ENCODE measurements at regions not wholly inside any gene's neighbourhood (a gene's known extent, or its start where the extent isn't known, plus 50 kb on each side); places are given as distances from the start of the nearest gene placed in this dataset.
"Not testable (repeated sequence)": the region's sequence is repeated elsewhere in the genome, so short reads cannot be mapped to it uniquely, and the experiment has no call there.

DNA sequence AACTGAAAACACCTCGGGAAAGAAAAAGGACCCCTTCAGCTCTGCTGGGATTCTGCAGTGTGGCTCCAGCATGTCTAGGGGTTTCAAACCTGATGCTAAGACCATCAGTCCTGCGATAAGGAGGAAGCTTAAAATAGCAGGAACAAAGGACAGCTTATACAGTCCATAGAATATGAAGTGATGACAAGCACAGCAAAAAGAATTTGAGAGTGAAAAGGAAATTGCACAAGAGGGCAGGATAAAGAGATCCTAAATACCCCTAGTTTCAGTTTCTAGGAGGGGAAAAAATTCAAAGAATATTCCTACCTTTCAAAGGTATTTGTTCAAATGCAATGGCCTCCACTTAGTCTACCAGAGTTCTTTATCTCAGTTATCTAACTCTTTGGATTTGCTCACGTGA is 171.4 kb downstream of the TGFB2 start:
- no peak overlapping the region for H3K4me3 ChIP-seq (ENCODE audit: low read depth, low read length)
- DNase-seq (ENCODE audit: low read depth) = no peak
- TF ChIP-seq, protein P1, sequence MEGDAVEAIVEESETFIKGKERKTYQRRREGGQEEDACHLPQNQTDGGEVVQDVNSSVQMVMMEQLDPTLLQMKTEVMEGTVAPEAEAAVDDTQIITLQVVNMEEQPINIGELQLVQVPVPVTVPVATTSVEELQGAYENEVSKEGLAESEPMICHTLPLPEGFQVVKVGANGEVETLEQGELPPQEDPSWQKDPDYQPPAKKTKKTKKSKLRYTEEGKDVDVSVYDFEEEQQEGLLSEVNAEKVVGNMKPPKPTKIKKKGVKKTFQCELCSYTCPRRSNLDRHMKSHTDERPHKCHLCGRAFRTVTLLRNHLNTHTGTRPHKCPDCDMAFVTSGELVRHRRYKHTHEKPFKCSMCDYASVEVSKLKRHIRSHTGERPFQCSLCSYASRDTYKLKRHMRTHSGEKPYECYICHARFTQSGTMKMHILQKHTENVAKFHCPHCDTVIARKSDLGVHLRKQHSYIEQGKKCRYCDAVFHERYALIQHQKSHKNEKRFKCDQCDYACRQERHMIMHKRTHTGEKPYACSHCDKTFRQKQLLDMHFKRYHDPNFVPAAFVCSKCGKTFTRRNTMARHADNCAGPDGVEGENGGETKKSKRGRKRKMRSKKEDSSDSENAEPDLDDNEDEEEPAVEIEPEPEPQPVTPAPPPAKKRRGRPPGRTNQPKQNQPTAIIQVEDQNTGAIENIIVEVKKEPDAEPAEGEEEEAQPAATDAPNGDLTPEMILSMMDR (IDR thresholded peaks at IDR 0.05; ENCODE audit: low read depth, low read length, missing control alignments) = no peak

DNA sequence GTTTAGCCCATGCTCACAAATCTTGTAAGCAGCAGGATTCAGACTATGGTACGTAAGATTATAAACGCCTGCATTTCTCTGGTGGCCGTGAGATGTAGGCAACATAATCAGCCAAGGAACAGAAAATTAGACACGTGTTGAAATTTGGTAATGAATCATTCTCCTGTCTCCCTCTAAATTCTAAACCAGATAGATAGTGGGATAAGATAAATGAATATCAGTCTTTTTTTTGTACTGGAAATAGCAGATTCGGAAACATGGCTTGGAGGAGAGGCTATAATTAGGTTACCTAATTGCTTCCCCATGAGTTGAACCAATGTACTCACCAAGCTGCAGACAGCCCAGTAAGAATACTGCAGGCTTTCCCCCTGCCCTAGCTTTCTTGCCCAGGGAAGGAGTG is 172.3 kb downstream of the TGFB2 start:
- no peak for DNase-seq (ENCODE audit: low read depth)
- TF ChIP-seq, protein P1 (IDR thresholded peaks at IDR 0.05; ENCODE audit: low read depth, low read length, missing control alignments) = no peak
- no peak overlapping the region for H3K4me3 ChIP-seq (ENCODE audit: low read depth, low read length)

GRCh38 chr1:218518216-218518740 is 173.1 kb downstream of the TGFB2 start:
- TF ChIP-seq, protein P1 (IDR thresholded peaks at IDR 0.05; ENCODE audit: low read depth, low read length, missing control alignments) = no peak
- DNase-seq (ENCODE audit: low read depth) = no peak
- H3K4me3 ChIP-seq (ENCODE audit: low read depth, low read length) = no peak overlapping the region

DNA sequence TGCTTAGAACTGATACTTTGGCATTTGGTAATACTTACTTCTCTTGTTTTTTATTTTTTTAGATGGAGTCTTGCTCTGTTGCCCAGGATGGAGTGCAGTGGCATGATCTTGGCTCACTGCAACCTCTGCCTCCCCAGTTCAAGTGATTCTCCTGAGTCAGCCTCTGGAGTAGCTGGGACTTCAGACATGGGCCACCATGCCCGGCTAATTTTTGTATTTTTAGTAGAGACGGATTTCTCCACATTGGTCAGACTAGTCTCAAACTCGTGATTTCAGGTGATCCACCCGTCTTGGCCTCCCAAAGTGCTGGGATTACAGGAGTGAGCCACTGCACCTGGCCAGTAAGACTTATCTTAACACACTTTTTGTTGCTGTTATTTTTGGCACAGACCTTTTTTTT is 175.5 kb downstream of the TGFB2 start:
- H3K4me3 ChIP-seq (ENCODE audit: low read depth, low read length); DNase-seq (ENCODE audit: low read depth): not testable (repeated sequence)

DNA sequence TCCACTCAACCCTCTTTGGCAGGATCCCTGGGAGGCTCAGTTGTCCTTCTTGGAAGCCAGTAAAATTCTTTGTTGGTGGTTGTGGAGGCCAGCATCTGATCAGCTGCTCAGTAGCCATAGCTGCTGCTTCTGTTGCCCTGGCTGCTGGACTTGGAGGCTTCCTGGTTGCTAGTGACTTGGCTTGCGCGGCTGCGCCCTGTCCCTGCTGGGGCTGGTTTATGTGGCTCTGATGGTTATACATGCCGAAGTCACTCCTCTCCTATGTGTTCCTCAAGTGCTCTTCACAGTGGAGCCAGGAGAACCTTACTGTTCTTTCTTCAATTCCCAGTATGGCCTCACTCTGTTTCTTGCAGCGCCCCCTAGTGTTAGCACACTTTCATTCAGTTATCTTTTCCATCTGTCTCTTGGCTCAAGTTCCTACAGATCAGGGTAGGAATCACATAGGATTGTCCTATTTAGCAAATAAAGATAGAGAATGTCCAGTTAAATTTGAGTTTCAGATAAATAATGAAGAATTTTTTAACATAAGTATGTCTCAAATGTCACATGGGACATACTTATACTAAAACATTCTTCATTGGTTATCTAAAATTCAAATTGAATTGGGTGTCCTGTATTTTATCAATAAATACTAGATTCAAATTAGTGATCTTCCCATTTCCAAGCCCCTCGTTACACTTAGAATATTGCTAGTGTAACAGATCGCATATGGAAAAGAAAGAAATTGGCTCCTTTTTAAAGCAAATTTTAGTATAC is 176.5 kb downstream of the TGFB2 start:
- H3K4me3 ChIP-seq (ENCODE audit: low read depth, low read length) = no peak overlapping the region
- TF ChIP-seq, protein P1 (IDR thresholded peaks at IDR 0.05; ENCODE audit: low read depth, low read length, missing control alignments) = peak; percentile 68
- DNase-seq (ENCODE audit: low read depth) = peak; percentile 4

DNA sequence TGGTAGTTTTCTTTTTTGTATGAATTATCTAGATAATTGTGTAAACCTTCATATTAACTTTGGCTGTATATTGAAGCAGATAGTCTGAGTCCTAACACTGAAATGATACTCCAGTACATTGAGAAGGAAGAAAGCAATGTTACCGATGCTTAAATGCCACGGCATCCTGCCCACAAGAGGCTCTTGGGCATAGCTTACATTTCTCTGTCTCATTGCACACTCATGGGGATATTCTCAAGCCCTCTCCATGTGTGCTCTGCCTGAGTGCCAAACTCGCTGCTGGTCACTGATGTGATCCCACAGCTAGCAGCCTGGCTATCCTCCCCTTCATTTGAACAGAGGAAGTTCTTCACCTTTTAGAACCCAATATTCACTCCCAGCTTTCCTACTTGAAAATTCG is 179.4 kb downstream of the TGFB2 start:
- TF ChIP-seq, protein P1 (IDR thresholded peaks at IDR 0.05; ENCODE audit: low read depth, low read length, missing control alignments) = no peak
- no peak for DNase-seq (ENCODE audit: low read depth)
- no peak overlapping the region for H3K4me3 ChIP-seq (ENCODE audit: low read depth, low read length)

- TF ChIP-seq, protein P1 (IDR thresholded peaks at IDR 0.05; ENCODE audit: low read depth, low read length, missing control alignments) = no peak
- no peak overlapping the region for H3K4me3 ChIP-seq (ENCODE audit: low read depth, low read length)
- DNase-seq (ENCODE audit: low read depth) = no peak
These were observed 179.9 kb downstream of the TGFB2 start for GRCh38 chr1:218525031-218525430.

Data from GM12864 (cell line).